Peyer's patch (tissue), 4 donors: ENCODE measurements at regions not wholly inside any gene's neighbourhood (a gene's known extent, or its start where the extent isn't known, plus 50 kb on each side); places are given as distances from the start of the nearest gene placed in this dataset.

Experiments
- POLR2A ChIP-seq, 2 donors: fragments of 450-650 bp; IDR thresholded peaks; one replicate each; pipeline ENCODE4 v1.5.1; 2017; ENCODE audit warnings: antibody characterized with exemption in 2 of 2, mild to moderate bottlenecking in 2 of 2, moderate library complexity in 2 of 2
- TF ChIP-seq, protein P1 (sequence below), 6 experiments: fragments of 450-650 bp in 4 of 6; fragments of 200-600 bp in 2 of 6; sonication (generic) in 1 of 6; IDR thresholded peaks; one replicate each; pipeline ENCODE4 v1.5.1; 2017 to 2019; ENCODE audit warnings: antibody characterized with exemption in 6 of 6, mild to moderate bottlenecking in 3 of 6, moderate library complexity in 1 of 6

DNA sequence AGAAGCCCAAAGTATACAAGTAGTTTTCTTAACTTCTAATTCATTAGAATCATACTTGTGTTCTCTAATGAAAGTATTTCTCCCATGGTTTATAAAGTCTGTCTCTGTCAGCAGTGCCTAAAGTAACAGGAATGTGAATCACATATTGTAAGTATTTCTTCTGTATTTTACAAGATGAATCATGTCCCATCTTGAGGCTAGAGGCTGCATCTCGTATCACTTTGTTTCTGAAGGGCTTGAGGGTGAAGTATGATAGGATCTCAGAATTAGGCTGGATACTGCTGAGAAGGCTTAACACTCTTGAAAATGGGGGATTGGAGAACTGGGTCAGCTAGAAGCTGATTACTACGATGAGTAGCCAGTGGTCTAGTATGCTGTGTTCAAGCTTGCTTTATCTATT is 242.2 kb upstream of the ACTBL2 start:
- TF ChIP-seq, protein P1, sequence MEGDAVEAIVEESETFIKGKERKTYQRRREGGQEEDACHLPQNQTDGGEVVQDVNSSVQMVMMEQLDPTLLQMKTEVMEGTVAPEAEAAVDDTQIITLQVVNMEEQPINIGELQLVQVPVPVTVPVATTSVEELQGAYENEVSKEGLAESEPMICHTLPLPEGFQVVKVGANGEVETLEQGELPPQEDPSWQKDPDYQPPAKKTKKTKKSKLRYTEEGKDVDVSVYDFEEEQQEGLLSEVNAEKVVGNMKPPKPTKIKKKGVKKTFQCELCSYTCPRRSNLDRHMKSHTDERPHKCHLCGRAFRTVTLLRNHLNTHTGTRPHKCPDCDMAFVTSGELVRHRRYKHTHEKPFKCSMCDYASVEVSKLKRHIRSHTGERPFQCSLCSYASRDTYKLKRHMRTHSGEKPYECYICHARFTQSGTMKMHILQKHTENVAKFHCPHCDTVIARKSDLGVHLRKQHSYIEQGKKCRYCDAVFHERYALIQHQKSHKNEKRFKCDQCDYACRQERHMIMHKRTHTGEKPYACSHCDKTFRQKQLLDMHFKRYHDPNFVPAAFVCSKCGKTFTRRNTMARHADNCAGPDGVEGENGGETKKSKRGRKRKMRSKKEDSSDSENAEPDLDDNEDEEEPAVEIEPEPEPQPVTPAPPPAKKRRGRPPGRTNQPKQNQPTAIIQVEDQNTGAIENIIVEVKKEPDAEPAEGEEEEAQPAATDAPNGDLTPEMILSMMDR (IDR thresholded peaks at IDR 0.05): no peak
- TF ChIP-seq POLR2A (IDR thresholded peaks at IDR 0.05): no peak
